Neural cell (in vitro differentiated cells): ENCODE measurements at regions not wholly inside any gene's neighbourhood (a gene's known extent, or its start where the extent isn't known, plus 50 kb on each side); places are given as distances from the start of the nearest gene placed in this dataset.

ENCODE experiments used
- H2AFZ ChIP-seq: fragments of 200-600, 300-800 bp; sonication (generic), shearing (Covaris generic); 2 replicates; pipeline ENCODE4 v1.6.0; 2014; ENCODE audit warnings: low read depth, mild to moderate bottlenecking, antibody characterized with exemption, low read length, moderate library complexity
- H3F3A ChIP-seq: fragments of 200-600 bp; shearing (Covaris generic); 2 replicates; pipeline ENCODE4 v1.6.1; 2016; ENCODE audit warnings: mild to moderate bottlenecking, moderate library complexity, mixed read lengths, antibody characterized with exemption, low read length; ENCODE audit not compliant: insufficient read depth, poor library complexity, severe bottlenecking
- H3K27ac ChIP-seq: fragments of 200-600, 300-800 bp; sonication (generic), shearing (Covaris generic); 2 replicates; pipeline ENCODE4 v1.5.1; 2014; ENCODE audit warnings: mild to moderate bottlenecking, low read length, moderate library complexity
- H3K27me3 ChIP-seq: fragments of 300-800, 200-600 bp; sonication (generic), shearing (Covaris generic); 2 replicates; pipeline ENCODE4 v1.6.0; 2014; ENCODE audit warnings: mild to moderate bottlenecking, low read depth, low read length, moderate library complexity; ENCODE audit not compliant: insufficient read depth
- H3K36me3 ChIP-seq: fragments of 300-800, 200-600 bp; sonication (generic), shearing (Covaris generic); 2 replicates; pipeline ENCODE4 v1.5.1; 2014; ENCODE audit warnings: mild to moderate bottlenecking, antibody characterized with exemption, low read length, moderate library complexity; ENCODE audit not compliant: insufficient read depth
- H3K4me2 ChIP-seq: fragments of 300-800, 200-600 bp; sonication (generic), shearing (Covaris generic); 2 replicates; pipeline ENCODE4 v1.6.0; 2014; ENCODE audit warnings: mild to moderate bottlenecking, low read length
- H3K4me3 ChIP-seq: fragments of 300-800, 200-600 bp; sonication (generic), shearing (Covaris generic); 2 replicates; pipeline ENCODE4 v1.5.1; 2014; ENCODE audit warnings: mild to moderate bottlenecking, low read length, moderate library complexity
- H3K79me2 ChIP-seq: fragments of 200-600 bp; shearing (Covaris generic); replicated peaks from 2 replicates; pipeline ENCODE4 v1.6.0; 2014; ENCODE audit warnings: mild to moderate bottlenecking, low read length, moderate library complexity; ENCODE audit not compliant: insufficient read depth
- H3K9ac ChIP-seq: fragments of 300-800, 200-600 bp; sonication (generic), shearing (Covaris generic); 2 replicates; pipeline ENCODE4 v1.6.1; 2016; ENCODE audit warnings: mild to moderate bottlenecking, low read length, mixed read lengths
- H3K9me2 ChIP-seq: fragments of 200-600 bp; shearing (Covaris generic); 2 replicates; pipeline ENCODE4 v1.6.1; 2016; ENCODE audit warnings: mild to moderate bottlenecking, low read length, mixed read lengths; ENCODE audit not compliant: insufficient read depth
- H3K9me3 ChIP-seq: fragments of 200-600, 300-800 bp; sonication (generic), shearing (Covaris generic); 2 replicates; pipeline ENCODE4 v1.6.1; 2016; ENCODE audit warnings: mild to moderate bottlenecking, mixed run types, low read length, moderate library complexity, mixed read lengths
- H4K20me1 ChIP-seq: fragments of 200-600 bp; shearing (Covaris generic); 2 replicates; pipeline ENCODE4 v1.6.1; 2016; ENCODE audit warnings: mild to moderate bottlenecking, mixed run types; ENCODE audit not compliant: insufficient read depth
- CTCF ChIP-seq: fragments of 450-650 bp; IDR thresholded peaks from 2 replicates; pipeline ENCODE4 v1.5.1; 2014; ENCODE audit warnings: antibody characterized with exemption, mild to moderate bottlenecking, moderate library complexity; ENCODE audit not compliant: poor library complexity, severe bottlenecking
- EP300 ChIP-seq: fragments of 450-650 bp; conservative IDR thresholded peaks from 2 replicates; pipeline ENCODE4 v1.6.1; 2014; ENCODE audit warnings: antibody characterized with exemption, mild to moderate bottlenecking, moderate library complexity; ENCODE audit not compliant: poor library complexity, severe bottlenecking
- EZH2 ChIP-seq: fragments of 200-600, 300-800 bp; shearing (Covaris generic), sonication (generic); IDR thresholded peaks from 2 replicates; pipeline ENCODE4 v1.6.1; 2014; ENCODE audit warnings: antibody characterized with exemption, low read length, borderline replicate concordance, mild to moderate bottlenecking; ENCODE audit not compliant: insufficient read depth, poor library complexity, severe bottlenecking
- MXI1 ChIP-seq: fragments of 450-650 bp; conservative IDR thresholded peaks from 2 replicates; pipeline ENCODE4 v1.6.1; 2014; ENCODE audit warnings: antibody characterized with exemption, mild to moderate bottlenecking; ENCODE audit not compliant: poor library complexity, severe bottlenecking
- POLR2AphosphoS5 ChIP-seq: IDR thresholded peaks from 2 replicates; pipeline ENCODE4 v1.6.1; 2012
- RAD21 ChIP-seq: fragments of 450-650 bp; conservative IDR thresholded peaks from 2 replicates; pipeline ENCODE4 v1.6.1; 2014; ENCODE audit warnings: antibody characterized with exemption, mild to moderate bottlenecking, moderate library complexity
- REST ChIP-seq: IDR thresholded peaks from 2 replicates; pipeline ENCODE4 v1.6.1; 2012; ENCODE audit warnings: borderline replicate concordance
- SMC3 ChIP-seq: fragments of 450-650 bp; conservative IDR thresholded peaks from 2 replicates; pipeline ENCODE4 v1.6.1; 2014; ENCODE audit warnings: antibody characterized with exemption, mild to moderate bottlenecking, moderate library complexity; ENCODE audit not compliant: poor library complexity
- TAF1 ChIP-seq: IDR thresholded peaks from 2 replicates; pipeline ENCODE4 v1.6.1; 2012; ENCODE audit warnings: low read depth

- no peaks in the 10 kb centered on the region for H4K20me1 ChIP-seq
- H3K4me2 ChIP-seq = no peak overlapping the region
- no peaks in the 10 kb centered on the region for H3K27me3 ChIP-seq
- no peak overlapping the region for H2AFZ ChIP-seq
- no peaks in the 10 kb centered on the region for H3K36me3 ChIP-seq
- H3K79me2 ChIP-seq = no peaks in the 10 kb centered on the region
- H3K27ac ChIP-seq = no peak overlapping the region
- H3K9me3 ChIP-seq = no peaks in the 10 kb centered on the region
- no peaks in the 10 kb centered on the region for H3F3A ChIP-seq
- no peak overlapping the region for H3K9ac ChIP-seq
- no peaks in the 10 kb centered on the region for H3K9me2 ChIP-seq
- no peak overlapping the region for H3K4me3 ChIP-seq
- TF ChIP-seq SMC3 = no peak
- no peak for TF ChIP-seq EP300
- no peak for TF ChIP-seq CTCF
- TF ChIP-seq TAF1 = no peak
Measured at GRCh38 chr1:185448591-185449186, 131.6 kb upstream of the IVNS1ABP start.

GRCh38 chr1:185446131-185446530, 129.1 kb upstream of the IVNS1ABP start:
- H2AFZ ChIP-seq = no peak overlapping the region
- no peaks in the 10 kb centered on the region for H3K36me3 ChIP-seq
- H3K79me2 ChIP-seq = no peaks in the 10 kb centered on the region
- H4K20me1 ChIP-seq = no peaks in the 10 kb centered on the region
- no peak overlapping the region for H3K4me3 ChIP-seq
- TF ChIP-seq TAF1 (no peak), RAD21 (no peak), REST (no peak), SMC3 (no peak), EP300 (no peak), MXI1 (no peak), CTCF (no peak), POLR2AphosphoS5 (no peak), EZH2 (no peak)
- H3K27me3 ChIP-seq = no peaks in the 10 kb centered on the region
- no peaks in the 10 kb centered on the region for H3K9me2 ChIP-seq
- H3K9me3 ChIP-seq = no peaks in the 10 kb centered on the region
- H3K4me2 ChIP-seq = no peak overlapping the region
- H3K27ac ChIP-seq = no peak overlapping the region
- H3F3A ChIP-seq = no peaks in the 10 kb centered on the region
- no peak overlapping the region for H3K9ac ChIP-seq
